Dedifferentiated amniotic fluid mesenchymal stem cell (primary cell): ENCODE measurements at regions not wholly inside any gene's neighbourhood (a gene's known extent, or its start where the extent isn't known, plus 50 kb on each side); places are given as distances from the start of the nearest gene placed in this dataset.
"Not testable (repeated sequence)": the region's sequence is repeated elsewhere in the genome, so short reads cannot be mapped to it uniquely, and the experiment has no call there.

ENCODE experiments used
- DNase-seq: peaks from one replicate; pipeline ENCODE4 v3.0.0-alpha.2; 2016; ENCODE audit errors: extremely low spot score

GRCh38 chr10:78415111-78415510 is 381.4 kb downstream of the RPS24 start:
- DNase-seq = no peak

GRCh38 chr10:78416031-78417011 is 382.7 kb downstream of the RPS24 start:
- DNase-seq = no peak

GRCh38 chr10:78417425-78418370 is 384.0 kb downstream of the RPS24 start:
- no peak for DNase-seq

DNA sequence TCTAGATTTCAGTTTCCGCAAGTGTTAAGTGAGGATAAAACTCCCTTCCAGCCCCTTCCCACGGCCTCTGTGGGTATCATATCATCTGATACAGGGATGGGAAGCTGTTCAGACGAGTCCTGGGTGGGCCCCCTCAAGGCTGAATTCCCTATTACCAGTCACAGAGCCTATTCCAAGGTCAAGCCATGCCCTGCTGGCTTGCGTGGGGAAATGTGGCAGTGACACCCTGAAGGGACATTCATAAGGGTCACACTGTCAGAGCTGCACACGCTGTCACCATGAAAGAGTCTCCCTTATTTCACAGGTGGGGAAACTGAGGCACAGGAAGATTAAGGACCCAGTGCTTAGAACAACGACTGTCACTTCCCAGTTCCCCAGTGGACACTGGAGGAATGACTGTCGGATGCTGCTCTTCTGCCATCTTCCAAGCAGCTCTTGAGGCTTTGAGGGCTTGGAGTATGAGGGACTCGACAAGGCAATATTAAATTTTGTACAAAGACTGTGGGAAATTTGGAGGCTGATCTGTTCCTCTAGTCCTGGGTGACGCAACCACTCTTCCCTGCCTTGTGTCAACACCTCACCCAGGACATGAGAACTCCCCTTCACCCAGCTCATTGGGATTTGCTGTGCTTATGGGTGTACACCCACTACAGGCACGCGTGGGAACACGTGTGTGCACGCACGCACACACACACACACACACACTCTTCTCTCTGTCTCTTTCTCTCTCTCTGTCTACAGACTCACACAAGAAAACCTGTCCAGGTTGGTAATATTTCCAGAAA is 386.0 kb downstream of the RPS24 start:
- DNase-seq = no peak

- no peak for DNase-seq
Measured at GRCh38 chr10:78420946-78421735, 387.5 kb downstream of the RPS24 start.

- DNase-seq = not testable (repeated sequence)
Measured at GRCh38 chr10:78424050-78424449, 390.4 kb downstream of the RPS24 start.

- no peak for DNase-seq
Measured at GRCh38 chr10:78424723-78425122, 391.1 kb downstream of the RPS24 start.

DNA sequence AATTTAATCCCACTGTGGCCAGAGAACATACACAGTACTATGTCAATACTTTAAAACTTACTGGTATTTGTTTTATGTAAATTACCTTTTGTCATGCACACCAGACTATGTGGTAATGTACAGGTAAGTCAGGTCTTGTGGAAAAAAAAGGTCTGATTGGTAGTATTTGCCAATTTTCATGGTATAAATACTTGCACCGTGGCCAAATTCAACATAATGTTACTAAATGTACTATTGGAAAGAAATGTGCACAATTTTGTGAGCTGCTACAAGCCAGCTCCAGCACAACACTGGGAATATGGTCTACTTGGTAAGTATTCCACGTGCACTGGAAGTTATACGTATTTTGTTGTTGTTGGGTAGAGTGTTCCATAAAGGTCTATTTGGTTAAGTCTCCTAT is 392.5 kb downstream of the RPS24 start:
- no peak for DNase-seq

DNA sequence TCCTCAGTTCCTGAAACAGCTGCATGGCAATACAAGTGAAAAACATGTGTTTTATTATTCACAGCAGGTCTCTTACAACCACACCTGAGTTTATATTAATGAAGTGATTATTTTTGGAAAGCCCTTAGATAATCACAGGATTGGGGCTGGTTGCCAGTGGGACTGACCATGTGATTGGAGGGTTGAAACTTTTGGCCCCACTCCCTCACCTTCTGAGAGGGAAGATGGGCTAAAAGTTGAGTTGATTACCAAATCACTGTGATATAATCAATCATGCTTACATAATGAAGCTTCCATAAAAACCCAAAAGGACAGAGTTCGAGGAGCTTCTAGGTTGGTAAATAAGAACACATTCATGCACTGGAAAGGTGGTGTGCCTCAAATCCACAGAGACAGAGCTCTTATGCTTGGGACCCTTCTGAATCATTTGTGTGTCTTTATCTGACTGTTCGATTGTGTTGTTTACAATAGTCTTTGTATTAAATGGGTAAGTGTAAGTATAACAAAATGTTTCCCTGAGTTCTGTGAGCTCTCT is 393.9 kb downstream of the RPS24 start:
- DNase-seq = no peak

DNA sequence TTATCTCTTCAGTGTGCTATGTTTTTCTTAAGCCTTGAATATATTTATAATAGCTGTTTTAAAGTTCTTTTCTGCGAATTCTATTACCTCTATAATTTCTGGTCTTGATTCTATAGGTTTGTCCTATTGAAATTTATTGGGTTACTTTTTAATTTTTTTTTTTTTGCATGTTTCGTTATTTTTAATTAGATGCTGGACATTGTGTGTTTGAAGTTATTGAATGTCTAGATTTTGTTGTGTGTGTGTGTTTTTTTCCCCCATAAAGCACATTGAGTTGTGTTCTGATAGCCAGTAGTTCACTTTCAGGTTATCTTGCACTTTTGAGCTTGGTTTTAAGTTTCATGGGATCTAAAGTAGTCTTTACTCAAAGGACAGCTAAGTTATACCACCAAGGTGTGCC is 394.9 kb downstream of the RPS24 start:
- DNase-seq = no peak

DNA sequence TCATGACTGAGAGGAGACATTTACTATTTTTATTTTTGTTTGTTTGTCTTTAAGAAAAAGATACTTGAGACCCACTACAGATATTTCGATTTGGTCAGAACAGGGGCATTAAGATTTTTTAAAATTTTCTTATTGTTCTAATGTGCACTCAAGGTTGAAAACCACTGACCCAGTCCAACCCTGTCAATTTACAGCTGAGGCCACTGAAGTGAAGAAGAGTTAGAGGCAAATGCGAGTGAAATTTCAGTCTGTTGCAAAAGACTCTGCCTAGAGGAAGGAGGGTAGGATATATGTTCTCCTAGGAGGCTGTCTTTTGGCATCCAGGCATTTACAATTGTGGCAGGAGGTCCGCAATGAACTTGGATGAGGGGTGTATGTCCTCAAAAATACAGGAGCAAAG is 396.3 kb downstream of the RPS24 start:
- DNase-seq = no peak

DNA sequence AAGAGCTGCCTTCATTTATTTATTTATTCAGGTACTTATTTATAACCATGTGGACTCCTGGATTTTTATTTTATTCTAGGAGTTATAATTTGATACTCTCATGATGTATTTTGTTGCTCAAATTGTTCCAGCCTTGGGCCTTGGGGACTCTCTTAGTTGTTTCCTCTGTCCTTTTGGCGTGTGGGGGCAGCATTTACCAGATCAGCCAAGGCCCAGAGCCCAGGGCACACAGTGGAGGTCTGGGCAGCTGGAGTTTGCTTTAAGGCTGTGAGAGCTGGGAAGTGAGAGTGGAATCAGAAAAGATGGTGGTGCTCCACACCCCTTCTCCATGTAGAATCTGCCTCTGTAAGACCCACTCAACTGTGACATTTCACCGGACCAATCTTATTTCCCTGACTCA is 398.9 kb downstream of the RPS24 start:
- no peak for DNase-seq

GRCh38 chr10:78433076-78433595 is 399.5 kb downstream of the RPS24 start:
- no peak for DNase-seq

GRCh38 chr10:78433766-78434535 is 400.3 kb downstream of the RPS24 start:
- DNase-seq = no peak

DNA sequence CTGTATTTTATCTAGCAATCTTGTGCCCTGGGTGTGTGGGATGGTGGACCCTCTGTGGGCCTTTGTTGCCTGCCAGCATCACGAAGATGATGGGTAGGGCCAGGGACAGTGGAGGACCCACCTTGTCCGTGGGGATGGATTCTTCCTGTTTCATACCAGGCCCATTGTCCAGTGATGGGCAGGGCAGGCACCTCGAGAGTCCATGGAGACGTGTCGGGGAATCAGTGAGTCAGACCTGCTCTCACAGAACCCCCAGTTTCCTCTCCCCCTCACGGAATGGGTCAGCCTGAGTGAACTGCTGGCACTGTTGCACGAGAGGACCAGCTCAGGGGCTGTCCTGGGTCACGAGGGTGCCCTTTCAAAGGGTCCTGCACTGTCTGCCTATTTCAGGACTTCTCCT is 401.2 kb downstream of the RPS24 start:
- no peak for DNase-seq

DNA sequence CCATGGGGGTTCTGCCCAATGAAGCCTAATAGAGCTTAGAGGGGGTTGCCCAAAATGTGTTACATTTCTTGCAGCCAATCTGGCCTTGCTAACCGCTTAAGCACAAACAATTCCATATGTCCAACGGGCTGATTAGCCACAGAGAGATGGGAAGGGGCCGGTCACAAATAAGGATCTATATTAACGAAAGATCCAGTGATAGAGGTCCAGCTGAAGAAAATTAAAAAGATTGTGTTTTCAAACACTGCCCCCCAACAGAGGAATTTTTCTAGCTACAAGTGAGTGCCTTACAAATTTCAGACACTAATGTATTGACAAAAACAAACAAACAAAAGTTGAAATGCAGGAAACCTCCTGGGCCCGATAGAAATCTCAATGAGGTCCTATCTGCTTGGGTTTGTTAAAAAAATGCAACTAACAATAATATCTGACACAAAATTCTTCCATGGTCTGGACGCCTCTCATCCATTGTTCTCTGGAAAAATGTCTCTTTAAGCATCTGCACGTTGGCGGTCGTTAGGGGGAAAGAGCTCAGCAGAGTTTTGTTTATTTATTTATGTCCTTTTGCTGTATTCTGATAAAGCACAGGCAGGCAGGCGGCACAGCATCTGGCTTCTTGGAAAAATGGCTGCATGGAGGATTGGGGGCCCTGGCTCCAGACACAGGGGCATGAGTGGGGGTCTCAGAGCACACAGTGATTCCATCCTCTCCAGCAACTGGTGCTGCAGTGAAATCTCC is 402.0 kb downstream of the RPS24 start:
- no peak for DNase-seq

DNA sequence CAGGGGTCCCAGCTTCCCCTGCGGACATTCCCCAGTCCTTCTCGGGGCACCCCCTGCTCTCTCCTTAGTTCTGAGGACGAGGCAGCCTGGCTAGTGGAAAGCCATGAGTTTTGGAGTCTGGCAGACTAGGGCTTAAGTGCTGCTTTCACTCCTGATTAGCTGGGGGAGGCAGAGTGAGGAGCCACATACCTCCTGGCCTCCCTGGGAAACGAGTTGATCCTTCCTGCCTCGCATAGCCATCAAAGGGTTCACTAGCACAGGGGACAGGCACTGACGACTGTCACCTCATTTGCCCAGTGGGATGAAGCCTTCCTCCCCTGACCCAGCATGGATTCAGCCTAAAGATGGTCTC is 402.5 kb downstream of the RPS24 start:
- DNase-seq = no peak

DNA sequence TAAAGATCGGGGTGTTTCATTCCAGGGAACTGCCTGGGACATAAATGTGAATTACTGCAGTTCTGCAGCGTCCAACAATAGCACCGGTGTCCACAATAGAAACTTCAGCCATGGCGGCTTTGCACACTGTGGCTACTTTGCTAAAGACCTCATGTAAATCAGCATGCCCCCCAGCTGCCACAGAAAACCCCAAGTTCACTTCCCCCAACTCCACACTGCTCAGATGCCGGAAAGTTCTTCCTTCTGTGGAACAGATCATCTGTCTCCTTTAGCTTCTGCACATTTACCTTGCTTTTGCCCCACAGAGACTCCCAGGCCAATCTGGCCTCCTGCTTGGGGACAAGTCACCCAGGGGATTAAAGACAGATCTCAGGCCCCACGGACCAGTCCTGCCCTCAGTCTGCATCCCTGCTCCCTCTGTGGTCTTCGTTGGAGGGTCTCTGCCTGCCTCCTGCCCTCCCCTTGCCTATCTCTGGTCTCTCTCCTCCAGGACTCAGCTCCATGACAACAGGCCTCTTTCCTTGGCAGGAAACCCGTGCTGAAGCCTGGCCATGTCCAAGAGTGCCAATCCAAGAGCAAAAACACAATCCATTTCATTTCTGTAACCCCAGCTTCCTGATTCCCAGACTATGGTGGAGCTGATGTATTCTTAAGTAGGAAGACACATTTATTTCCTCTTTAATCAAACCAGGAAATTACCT is 403.2 kb downstream of the RPS24 start:
- DNase-seq = no peak
